ENCODE measurements at regions not wholly inside any gene's neighbourhood (a gene's known extent, or its start where the extent isn't known, plus 50 kb on each side); places are given as distances from the start of the nearest gene placed in this dataset.
A peak's percentile ranks its signal among the peaks of the same experiment; 100 is the strongest.

DNA sequence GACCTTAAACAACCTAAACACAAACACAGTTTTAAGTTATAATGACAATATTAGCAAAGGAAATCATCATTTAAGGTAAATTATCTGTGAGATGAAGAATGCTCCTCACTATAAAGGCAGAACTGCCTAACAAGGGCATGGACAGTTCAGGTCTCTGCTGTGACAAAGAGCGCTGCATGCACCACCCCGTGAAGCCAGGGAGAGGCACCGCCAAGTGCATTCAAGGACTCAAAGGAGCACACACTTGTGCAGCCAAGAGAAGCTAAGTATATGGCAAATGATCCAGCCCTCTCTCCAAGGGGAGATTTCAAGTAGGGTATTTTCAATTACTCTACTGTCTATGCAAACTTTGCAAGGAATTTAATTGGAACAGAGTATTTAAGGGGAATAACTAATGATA, 126.0 kb downstream of the RAP2A start:
- DNase-seq (ENCODE audit: low spot score) (no peak), ATAC-seq (no peak)

DNA sequence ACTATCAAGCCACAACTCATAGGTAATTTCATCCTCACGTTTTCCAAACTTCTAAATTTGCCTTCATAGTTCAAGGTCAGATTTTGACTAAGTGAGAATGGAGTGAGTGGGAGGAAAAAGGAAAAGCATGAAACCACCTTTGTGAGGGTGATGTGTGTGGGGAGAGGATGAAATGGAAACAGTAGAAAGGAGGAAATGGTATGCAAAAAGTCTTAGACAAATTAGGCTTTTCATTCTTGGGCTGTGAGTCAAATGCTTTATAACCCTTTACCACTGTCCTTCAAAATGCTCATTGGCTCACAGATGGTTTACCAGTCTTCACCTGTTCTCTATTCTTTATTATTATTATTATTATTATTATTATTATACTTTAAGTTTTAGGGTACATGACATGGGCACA, 127.2 kb downstream of the RAP2A start:
- DNase-seq (ENCODE audit: low spot score) (no peak), ATAC-seq (no peak)

- ATAC-seq (no peak), DNase-seq (ENCODE audit: low spot score) (no peak)
Observed at GRCh38 chr13:97562962-97563361, 129.0 kb downstream of the RAP2A start.

DNA sequence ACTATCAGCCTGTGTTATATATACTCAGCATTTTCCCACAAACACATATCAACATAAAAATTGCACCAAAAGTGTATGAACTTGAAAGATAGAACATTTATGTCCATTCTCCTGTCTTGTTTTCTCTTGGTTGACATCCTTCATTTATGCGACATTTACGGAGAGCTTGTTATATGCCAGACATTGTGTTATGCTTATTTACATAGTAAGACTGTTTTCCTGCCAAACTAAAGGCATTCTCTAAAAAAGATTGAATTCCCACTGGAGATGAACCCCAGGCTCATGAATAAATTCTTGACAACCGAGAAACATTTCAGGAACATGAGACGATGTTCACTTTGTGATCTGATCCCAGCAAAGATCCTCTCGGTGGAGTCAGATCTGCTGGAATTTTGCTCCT, 131.0 kb downstream of the RAP2A start:
- DNase-seq (ENCODE audit: low spot score) (no peak), ATAC-seq (no peak)

- no peak for DNase-seq (ENCODE audit: low spot score)
- ATAC-seq = no peak
Observed at GRCh38 chr13:97565906-97566305, 131.9 kb downstream of the RAP2A start.

- ATAC-seq = no peak
- DNase-seq (ENCODE audit: low spot score) = no peak
Observed at GRCh38 chr13:97566907-97567306, 132.9 kb downstream of the RAP2A start.

DNA sequence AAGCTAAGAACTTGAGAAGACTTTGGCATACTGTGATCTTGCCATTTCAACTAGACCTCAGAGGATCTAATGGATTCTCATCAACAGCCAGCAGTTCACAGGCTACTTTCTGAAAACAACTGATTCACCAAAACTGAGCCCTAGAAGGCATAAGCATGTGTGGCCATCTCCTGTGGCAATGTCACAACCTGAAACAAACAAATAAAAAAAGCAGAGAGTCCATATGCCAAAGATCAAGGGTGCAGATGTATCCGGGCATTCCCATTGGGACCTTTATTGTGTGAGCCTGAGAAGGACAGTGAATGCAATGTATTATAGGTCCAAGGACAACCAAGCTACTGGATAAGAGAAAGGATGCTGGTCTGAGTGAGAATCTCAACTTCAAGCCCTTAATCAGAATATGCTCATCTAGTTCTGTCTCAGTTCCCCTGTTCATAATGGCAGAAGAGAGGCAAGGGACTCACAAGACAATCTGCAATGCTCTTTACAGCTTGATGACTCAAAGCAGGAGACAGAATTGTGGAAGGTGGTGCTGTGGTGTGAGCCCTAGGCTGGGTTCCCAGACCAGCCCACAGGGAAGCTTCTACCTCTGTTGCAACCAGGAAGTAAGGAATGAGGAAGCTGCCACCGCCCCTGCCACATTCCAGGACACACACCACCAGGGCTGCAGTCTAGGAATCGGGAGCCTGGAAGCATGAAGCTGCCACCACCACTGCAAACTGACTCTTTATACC, 133.7 kb downstream of the RAP2A start:
- DNase-seq (ENCODE audit: low spot score) (no peak), ATAC-seq (peak; percentile 46)

DNA sequence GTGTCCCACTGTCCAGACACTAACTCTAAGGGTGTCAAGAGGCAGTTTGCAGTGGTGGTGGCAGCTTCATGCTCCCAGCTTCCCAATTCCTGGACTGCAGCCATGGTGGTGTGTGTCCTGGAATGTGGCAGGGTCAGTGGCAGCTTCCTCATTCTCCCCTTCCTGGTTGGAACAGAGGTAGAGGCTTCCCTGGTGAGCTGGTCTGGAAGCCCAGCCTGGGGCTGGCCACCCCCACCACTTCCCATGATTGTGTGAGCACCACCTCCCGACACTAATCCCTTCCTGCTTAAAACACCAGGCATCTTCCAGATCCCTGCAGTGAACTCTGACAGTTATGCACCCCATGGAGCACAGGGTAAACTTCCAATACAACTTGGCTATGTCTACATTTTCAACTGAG, 134.9 kb downstream of the RAP2A start:
- ATAC-seq (peak; percentile 43), DNase-seq (ENCODE audit: low spot score) (no peak)

- no peak for DNase-seq (ENCODE audit: low spot score)
- ATAC-seq = no peak
Observed at GRCh38 chr13:97569841-97570240, 135.9 kb downstream of the RAP2A start.

- ATAC-seq (no peak), DNase-seq (ENCODE audit: low spot score) (no peak)
Observed at GRCh38 chr13:97570442-97570841, 136.5 kb downstream of the RAP2A start.

GRCh38 chr13:97573011-97573410, 139.0 kb downstream of the RAP2A start:
- DNase-seq (ENCODE audit: low spot score) (no peak), ATAC-seq (no peak)

- ATAC-seq (no peak), DNase-seq (ENCODE audit: low spot score) (no peak)
Observed at GRCh38 chr13:97574926-97575325, 141.0 kb downstream of the RAP2A start.

DNA sequence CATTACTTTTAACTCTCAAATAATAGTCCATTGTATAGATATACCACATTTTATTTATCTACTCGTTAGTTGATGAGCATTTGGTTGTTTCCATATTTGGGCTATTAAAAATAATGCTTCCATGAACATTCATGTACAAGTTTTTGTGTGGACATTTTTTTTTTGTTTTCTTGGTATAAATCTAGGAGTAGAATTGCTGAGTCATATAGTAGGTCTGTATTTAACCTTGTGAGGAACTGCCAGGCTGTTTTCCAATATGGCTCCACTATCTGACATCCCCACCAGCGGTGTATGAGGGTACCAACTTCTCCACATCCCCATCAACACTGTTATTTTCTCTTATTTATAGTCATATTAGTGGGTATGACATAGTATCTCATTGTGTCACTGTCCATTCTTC, 143.1 kb downstream of the RAP2A start:
- ATAC-seq (no peak), DNase-seq (ENCODE audit: low spot score) (no peak)

GRCh38 chr13:97582170-97582569, 148.2 kb downstream of the RAP2A start:
- DNase-seq (ENCODE audit: low spot score) (no peak), ATAC-seq (no peak)

DNA sequence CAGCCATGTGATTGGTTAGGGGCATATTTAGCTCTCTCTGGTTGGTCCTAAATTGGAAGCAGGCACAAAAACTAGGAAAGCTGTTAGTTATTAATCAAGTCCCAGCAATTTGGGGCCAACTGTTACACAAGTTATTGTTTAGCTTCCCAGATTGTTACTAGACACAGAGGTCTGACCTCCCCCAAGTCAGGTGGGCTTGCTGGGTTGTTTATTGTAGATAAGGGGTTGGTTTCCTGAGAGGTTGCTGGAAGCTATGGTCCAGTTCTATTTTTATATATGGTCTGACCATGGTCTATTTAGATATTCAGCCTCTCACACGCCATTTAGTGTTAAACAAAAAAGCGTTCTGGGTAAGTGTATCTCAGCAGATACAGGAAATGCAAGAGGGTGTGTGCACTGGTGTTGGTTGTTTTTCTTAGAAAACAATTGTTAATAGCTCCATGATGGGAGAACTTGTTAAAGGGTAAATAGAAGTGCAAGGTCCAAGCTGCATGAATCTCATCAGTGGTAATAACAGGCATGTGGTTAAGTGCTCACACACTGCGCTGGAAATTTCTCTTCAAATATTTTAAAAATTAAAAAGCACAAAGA, 150.0 kb downstream of the RAP2A start:
- no peak for DNase-seq (ENCODE audit: low spot score)
- no peak for ATAC-seq

GRCh38 chr13:97586941-97587340, 153.0 kb downstream of the RAP2A start:
- ATAC-seq = no peak

DNA sequence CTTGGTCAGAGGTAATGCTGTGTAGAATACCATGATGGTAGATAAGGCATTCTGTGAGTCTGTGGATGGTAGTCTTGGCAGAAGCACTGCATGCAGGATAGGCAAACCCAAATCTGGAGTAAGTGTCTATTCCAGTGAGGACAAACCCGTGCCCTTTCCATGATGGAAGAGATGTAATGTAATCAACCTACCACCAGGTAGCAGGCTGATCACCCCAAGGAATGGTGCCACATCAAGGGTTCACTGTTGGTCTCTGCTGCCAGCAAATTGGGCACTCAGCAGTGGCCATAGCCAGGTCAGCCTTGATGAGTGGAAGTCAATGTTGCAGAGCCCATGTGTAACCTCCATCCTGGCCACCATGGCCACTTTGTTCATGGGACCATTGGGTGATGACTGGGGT, 155.0 kb downstream of the RAP2A start:
- ATAC-seq = no peak

More at GRCh38 chr13:97586941-97587340, 153.0 kb downstream of the RAP2A start:
- DNase-seq (ENCODE audit: low spot score) = no peak

GRCh38 chr13:97600458-97601075, 166.6 kb downstream of the RAP2A start:
- ATAC-seq (no peak), DNase-seq (ENCODE audit: low spot score) (no peak)

More for the DNA sequence above, 155.0 kb downstream of the RAP2A start:
- no peak for DNase-seq (ENCODE audit: low spot score)

GRCh38 chr13:97615266-97615665, 181.3 kb downstream of the RAP2A start:
- ATAC-seq = no peak
- DNase-seq (ENCODE audit: low spot score) = no peak

GRCh38 chr13:97616385-97616784, 182.4 kb downstream of the RAP2A start:
- no peak for ATAC-seq
- no peak for DNase-seq (ENCODE audit: low spot score)

DNA sequence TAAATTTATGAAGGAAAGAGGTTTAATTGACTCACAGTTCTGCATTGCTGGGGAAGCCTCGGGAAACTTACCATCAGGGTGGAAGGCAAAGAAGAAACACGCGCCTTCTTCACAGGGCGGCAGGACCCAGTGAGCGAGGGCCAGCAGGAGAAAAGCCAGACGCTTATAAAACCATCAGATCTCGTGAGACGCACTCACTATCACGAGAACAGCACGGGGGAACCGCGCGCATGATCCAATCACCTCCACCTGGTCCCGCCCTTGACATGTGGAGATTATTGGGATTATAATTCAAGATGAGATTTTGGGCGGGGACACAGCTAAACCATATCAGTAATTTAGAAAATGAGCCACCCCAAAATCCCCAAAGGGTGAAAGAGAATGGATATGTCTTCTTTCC, 187.1 kb downstream of the RAP2A start:
- no peak for DNase-seq (ENCODE audit: low spot score)

DNA sequence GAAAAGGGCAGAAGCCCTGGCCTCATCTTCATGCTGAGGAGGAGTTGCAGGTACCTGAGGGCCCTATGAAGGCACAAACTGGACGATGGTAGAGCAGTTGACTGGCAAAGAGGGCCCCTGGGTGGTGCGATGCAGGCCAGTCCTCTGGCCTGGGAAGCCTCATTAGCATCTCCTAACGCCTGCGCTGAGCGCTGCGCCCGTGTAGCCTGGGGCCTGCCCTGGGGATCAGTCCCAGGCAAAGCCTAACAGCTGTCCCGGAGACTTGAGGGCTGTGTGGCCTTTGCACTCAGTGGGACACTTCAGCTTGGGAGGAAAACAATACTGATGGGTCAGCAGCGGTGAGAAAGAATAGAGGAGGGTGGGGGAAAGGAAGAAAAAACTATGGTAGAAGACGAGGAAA, 187.7 kb downstream of the RAP2A start:
- DNase-seq (ENCODE audit: low spot score) (no peak), ATAC-seq (no peak)

More for the DNA sequence above, 187.1 kb downstream of the RAP2A start:
- no peak for ATAC-seq
